H9 (cell line): ENCODE measurements at regions not wholly inside any gene's neighbourhood (a gene's known extent, or its start where the extent isn't known, plus 50 kb on each side); places are given as distances from the start of the nearest gene placed in this dataset.

Source experiments
- DNase-seq: peaks from one replicate; pipeline ENCODE4 v3.0.0-alpha.2; 2017
- H2AFZ ChIP-seq: one replicate; pipeline ENCODE4 v1.6.1; 2013; ENCODE audit warnings: mild to moderate bottlenecking, low read length, control low read depth, moderate library complexity
- H2AK5ac ChIP-seq: 2 replicates; pipeline ENCODE4 v1.6.1; 2013; ENCODE audit warnings: low read length, control low read depth, mixed read lengths; ENCODE audit not compliant: insufficient read length
- H2BK120ac ChIP-seq: one replicate; pipeline ENCODE4 v1.6.1; 2013; ENCODE audit warnings: low read depth, mild to moderate bottlenecking, low read length, control low read depth, inconsistent platforms; ENCODE audit not compliant: poor library complexity, severe bottlenecking
- H2BK12ac ChIP-seq: 2 replicates; pipeline ENCODE4 v1.6.1; 2013; ENCODE audit warnings: low read length, control low read depth, mixed read lengths, low read depth; ENCODE audit not compliant: insufficient read length
- H2BK15ac ChIP-seq: 2 replicates; pipeline ENCODE4 v1.6.1; 2013; ENCODE audit warnings: low read depth, low read length, control low read depth
- H2BK20ac ChIP-seq: one replicate; pipeline ENCODE4 v1.6.1; 2013; ENCODE audit warnings: low read depth, mild to moderate bottlenecking, low read length, control low read depth, inconsistent platforms; ENCODE audit not compliant: poor library complexity, severe bottlenecking
- H2BK5ac ChIP-seq: 2 replicates; pipeline ENCODE4 v1.6.1; 2013; ENCODE audit warnings: low read length, control low read depth, mixed read lengths; ENCODE audit not compliant: insufficient read length
- H3K14ac ChIP-seq: 2 replicates; pipeline ENCODE4 v1.6.1; 2013; ENCODE audit warnings: low read length, control low read depth; ENCODE audit not compliant: insufficient read depth
- H3K18ac ChIP-seq: 2 replicates; pipeline ENCODE4 v1.6.1; 2013; ENCODE audit warnings: low read depth, mild to moderate bottlenecking, mixed read lengths, low read length, control low read depth; ENCODE audit not compliant: insufficient read length
- H3K23ac ChIP-seq: 2 replicates; pipeline ENCODE4 v1.6.1; 2013; ENCODE audit warnings: low read length, control low read depth, mixed read lengths, low read depth; ENCODE audit not compliant: insufficient read length
- H3K23me2 ChIP-seq: 2 replicates; pipeline ENCODE4 v1.6.1; 2013; ENCODE audit warnings: low read depth, mild to moderate bottlenecking, mixed read lengths, low read length, control low read depth; ENCODE audit not compliant: insufficient read length, poor library complexity, severe bottlenecking
- H3K27ac ChIP-seq: 2 replicates; pipeline ENCODE4 v1.5.1; 2013; ENCODE audit warnings: low read length, control low read depth, mixed read lengths, low read depth; ENCODE audit not compliant: insufficient read length
- H3K27me3 ChIP-seq: 2 replicates; pipeline ENCODE4 v1.6.1; 2013; ENCODE audit warnings: low read length, control low read depth, inconsistent platforms; ENCODE audit not compliant: insufficient read depth
- H3K4ac ChIP-seq: 2 replicates; pipeline ENCODE4 v1.6.1; 2013; ENCODE audit warnings: low read depth, mild to moderate bottlenecking, control low read depth, inconsistent platforms, low read length, moderate library complexity
- H3K4me1 ChIP-seq: 2 replicates; pipeline ENCODE4 v1.6.1; 2013; ENCODE audit warnings: low read length, control low read depth, inconsistent platforms; ENCODE audit not compliant: insufficient read depth
- H3K4me2 ChIP-seq: 2 replicates; pipeline ENCODE4 v1.6.1; 2013; ENCODE audit warnings: low read length, control low read depth, mixed read lengths; ENCODE audit not compliant: insufficient read length, insufficient read depth
- H3K56ac ChIP-seq: 2 replicates; pipeline ENCODE4 v1.6.1; 2013; ENCODE audit warnings: low read depth, mild to moderate bottlenecking, mixed read lengths, low read length, control low read depth; ENCODE audit not compliant: insufficient read length
- H3K79me1 ChIP-seq: 2 replicates; pipeline ENCODE4 v1.6.1; 2013; ENCODE audit warnings: low read depth, mild to moderate bottlenecking, moderate library complexity, low read length, control low read depth, inconsistent platforms; ENCODE audit not compliant: insufficient read depth, poor library complexity, severe bottlenecking
- H3K79me2 ChIP-seq: 2 replicates; pipeline ENCODE4 v1.6.1; 2013; ENCODE audit warnings: low read length, control low read depth, inconsistent platforms; ENCODE audit not compliant: insufficient read depth
- H3K9ac ChIP-seq: 2 replicates; pipeline ENCODE4 v1.6.1; 2013; ENCODE audit warnings: low read length, control low read depth, mixed read lengths; ENCODE audit not compliant: insufficient read length; ENCODE audit errors: extremely low read depth
- H3K9me3 ChIP-seq: one replicate; pipeline ENCODE4 v1.6.1; 2013; ENCODE audit warnings: low read depth, low read length, inconsistent platforms; ENCODE audit not compliant: control insufficient read depth
- H3T11ph ChIP-seq: one replicate; pipeline ENCODE4 v1.6.1; 2013; ENCODE audit warnings: mild to moderate bottlenecking, low read length, control low read depth, inconsistent platforms
- H4K20me1 ChIP-seq: one replicate; pipeline ENCODE4 v1.6.1; 2013; ENCODE audit not compliant: control insufficient read depth, insufficient read length, insufficient read depth
- H4K5ac ChIP-seq: 2 replicates; pipeline ENCODE4 v1.6.1; 2013; ENCODE audit warnings: low read depth, mild to moderate bottlenecking, mixed read lengths, low read length, control low read depth; ENCODE audit not compliant: insufficient read length
- H4K8ac ChIP-seq: replicated peaks from 2 replicates; pipeline ENCODE4 v1.6.1; 2013; ENCODE audit warnings: low read length, control low read depth, mixed read lengths, low read depth; ENCODE audit not compliant: insufficient read length
- H4K91ac ChIP-seq: 2 replicates; pipeline ENCODE4 v1.6.1; 2013; ENCODE audit warnings: low read depth, mild to moderate bottlenecking, moderate library complexity, mixed read lengths, low read length, control low read depth; ENCODE audit not compliant: insufficient read length
- H3K27ac Mint-ChIP-seq, 3 experiments: 2 replicates in 2 of 3; 3 replicates in 1 of 3; pipeline ENCODE4 v1.8.0; 2020 to 2021; ENCODE audit warnings: mixed read lengths in 3 of 3, mild to moderate bottlenecking in 1 of 3, moderate library complexity in 1 of 3
- H3K27me3 Mint-ChIP-seq: 2 replicates; pipeline ENCODE4 v1.8.0; 2021; ENCODE audit warnings: low read depth, mild to moderate bottlenecking, moderate library complexity, mixed read lengths
- H3K36me3 Mint-ChIP-seq, 3 experiments: 2 replicates in 2 of 3; 3 replicates in 1 of 3; pipeline ENCODE4 v1.8.0; 2020 to 2021; ENCODE audit warnings: low read depth in 3 of 3, mixed read lengths in 3 of 3; ENCODE audit not compliant: insufficient read depth in 1 of 3
- H3K4me1 Mint-ChIP-seq, 2 experiments: 2 replicates each; pipeline ENCODE4 v1.8.0; 2020; ENCODE audit warnings: mixed read lengths in 2 of 2
- H3K4me3 Mint-ChIP-seq, 2 experiments: 2 replicates in 1 of 2; 3 replicates in 1 of 2; pipeline ENCODE4 v1.8.0; 2020 to 2021; ENCODE audit warnings: mild to moderate bottlenecking in 2 of 2, mixed read lengths in 2 of 2, moderate library complexity in 1 of 2
- H3K9me3 Mint-ChIP-seq, 2 experiments: 2 replicates in 1 of 2; 3 replicates in 1 of 2; pipeline ENCODE4 v1.8.0; 2020; ENCODE audit warnings: mild to moderate bottlenecking in 2 of 2, mixed read lengths in 2 of 2, moderate library complexity in 1 of 2
- WGBS: extraction: QIAGEN DNeasy Blood & Tissue Kit; methylation state at CpG from one replicate; pipeline ENCODE4 v1.1.7; 2013; ENCODE audit warnings: missing lambda C conversion rate, low lambda C conversion rate, mixed read lengths; ENCODE audit not compliant: insufficient read length; ENCODE audit errors: extremely low coverage; 5-methylcytosine and 5-hydroxymethylcytosine counted together
- TF ChIP-seq, protein P1 (sequence below): fragments of 200-600 bp; sonication (generic); conservative IDR thresholded peaks from 3 replicates; pipeline ENCODE4 v1.8.0; 2021; ENCODE audit warnings: antibody characterized with exemption, mild to moderate bottlenecking

DNA sequence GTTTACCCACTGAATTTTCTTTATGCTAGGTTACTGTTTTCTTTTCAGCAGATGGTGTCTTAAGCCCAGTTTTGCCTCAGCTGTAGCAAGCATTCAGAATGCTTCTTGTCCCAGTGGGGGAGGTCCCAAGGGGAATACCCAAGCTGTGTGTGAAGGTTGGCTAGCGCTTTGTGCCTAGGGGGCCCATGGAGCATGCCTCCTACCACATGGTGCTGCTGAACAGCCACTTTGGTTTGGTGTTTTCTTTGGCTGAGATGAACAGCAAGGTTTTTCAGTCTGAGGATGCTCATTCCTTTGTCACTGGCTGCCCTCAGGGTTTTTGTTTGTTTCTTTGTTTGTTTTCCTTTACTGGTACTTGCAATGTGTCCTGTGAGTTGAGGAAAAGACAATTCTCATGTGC, 99.0 kb downstream of the PCDH20 start:
- H2BK15ac ChIP-seq: no peak overlapping the region
- H3K4ac ChIP-seq: no peak overlapping the region
- no peaks in the 10 kb centered on the region for H3K36me3 Mint-ChIP-seq
- H3K79me2 ChIP-seq: no peaks in the 10 kb centered on the region
- no peak overlapping the region for H4K8ac ChIP-seq
- H3K27me3 ChIP-seq: no peaks in the 10 kb centered on the region
- no peak overlapping the region for H2BK120ac ChIP-seq
- no peak overlapping the region for H2BK20ac ChIP-seq
- no peaks in the 10 kb centered on the region for H3K23me2 ChIP-seq
- no peak overlapping the region for H4K91ac ChIP-seq
- no peak overlapping the region for H3K56ac ChIP-seq
- no peak overlapping the region for H3K4me2 ChIP-seq
- no peaks in the 10 kb centered on the region for H4K20me1 ChIP-seq
- TF ChIP-seq, protein P1, sequence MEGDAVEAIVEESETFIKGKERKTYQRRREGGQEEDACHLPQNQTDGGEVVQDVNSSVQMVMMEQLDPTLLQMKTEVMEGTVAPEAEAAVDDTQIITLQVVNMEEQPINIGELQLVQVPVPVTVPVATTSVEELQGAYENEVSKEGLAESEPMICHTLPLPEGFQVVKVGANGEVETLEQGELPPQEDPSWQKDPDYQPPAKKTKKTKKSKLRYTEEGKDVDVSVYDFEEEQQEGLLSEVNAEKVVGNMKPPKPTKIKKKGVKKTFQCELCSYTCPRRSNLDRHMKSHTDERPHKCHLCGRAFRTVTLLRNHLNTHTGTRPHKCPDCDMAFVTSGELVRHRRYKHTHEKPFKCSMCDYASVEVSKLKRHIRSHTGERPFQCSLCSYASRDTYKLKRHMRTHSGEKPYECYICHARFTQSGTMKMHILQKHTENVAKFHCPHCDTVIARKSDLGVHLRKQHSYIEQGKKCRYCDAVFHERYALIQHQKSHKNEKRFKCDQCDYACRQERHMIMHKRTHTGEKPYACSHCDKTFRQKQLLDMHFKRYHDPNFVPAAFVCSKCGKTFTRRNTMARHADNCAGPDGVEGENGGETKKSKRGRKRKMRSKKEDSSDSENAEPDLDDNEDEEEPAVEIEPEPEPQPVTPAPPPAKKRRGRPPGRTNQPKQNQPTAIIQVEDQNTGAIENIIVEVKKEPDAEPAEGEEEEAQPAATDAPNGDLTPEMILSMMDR: no peak
- no peak overlapping the region for H2AK5ac ChIP-seq
- H3K23ac ChIP-seq: no peak overlapping the region
- no CpG with 5 or more reads among the region's 1 CpG for WGBS
- H3K4me1 Mint-ChIP-seq: peaks cover 4 to 5% of the 10 kb centered on the region in 2 experiments; a peak in 3 of 4 replicates
- H3T11ph ChIP-seq: no peak overlapping the region
- peak; percentile 40 for DNase-seq
- H3K79me1 ChIP-seq: no peaks in the 10 kb centered on the region
- no peak overlapping the region for H4K5ac ChIP-seq
- no peak overlapping the region for H3K27ac ChIP-seq
- no peaks in the 10 kb centered on the region for H3K4me1 ChIP-seq
- H3K9me3 ChIP-seq: no peaks in the 10 kb centered on the region
- H2BK5ac ChIP-seq: no peak overlapping the region
- no peak overlapping the region for H2BK12ac ChIP-seq
- H2AFZ ChIP-seq: no peak overlapping the region
- H3K14ac ChIP-seq: no peak overlapping the region
- H3K9me3 Mint-ChIP-seq: no peaks in the 10 kb centered on the region; a peak in 2 of 5 replicates
- no peaks in the 10 kb centered on the region for H3K27me3 Mint-ChIP-seq
- H3K4me3 Mint-ChIP-seq: no peak overlapping the region
- no peak overlapping the region for H3K18ac ChIP-seq
- H3K27ac Mint-ChIP-seq: no peak overlapping the region
- H3K9ac ChIP-seq: no peak overlapping the region
